ENCODE measurements at regions not wholly inside any gene's neighbourhood (a gene's known extent, or its start where the extent isn't known, plus 50 kb on each side); places are given as distances from the start of the nearest gene placed in this dataset.
"Not testable (repeated sequence)": the region's sequence is repeated elsewhere in the genome, so short reads cannot be mapped to it uniquely, and the experiment has no call there.

DNA sequence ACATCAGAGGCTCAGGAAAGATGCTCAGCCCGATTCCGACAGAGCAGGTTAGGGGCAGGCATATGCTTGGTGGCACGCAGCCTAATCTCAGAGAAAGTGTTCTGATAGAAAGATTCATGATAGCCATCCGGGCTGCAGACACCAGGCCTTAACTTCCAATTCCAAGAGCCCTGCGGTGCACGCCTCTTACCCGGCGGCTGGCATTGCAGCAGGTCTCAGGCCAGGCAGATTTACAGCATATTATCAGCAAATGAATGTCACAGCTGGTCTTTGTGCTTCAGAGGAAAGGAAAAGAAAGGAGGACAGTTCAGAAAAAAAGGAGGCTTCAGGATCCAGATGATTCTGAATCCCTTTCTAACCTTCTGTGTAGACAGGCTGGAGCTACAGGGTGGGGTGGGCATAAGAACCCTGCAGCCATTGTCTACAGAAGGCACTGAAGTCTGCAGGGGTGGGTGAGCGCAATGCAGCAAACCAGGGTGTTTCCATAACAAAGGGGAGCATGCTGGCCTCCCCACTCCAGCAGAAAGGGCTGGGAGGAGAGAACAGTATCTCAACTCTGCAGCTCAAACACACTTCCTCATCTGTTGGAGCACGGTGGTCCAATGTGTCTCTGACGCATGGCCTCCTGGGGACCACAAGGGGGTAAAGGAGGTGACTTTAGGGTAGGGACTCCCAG lies 277.4 kb upstream of the XYLT1 start:
- DNase-seq (ENCODE audit: low read depth), result no peak

DNA sequence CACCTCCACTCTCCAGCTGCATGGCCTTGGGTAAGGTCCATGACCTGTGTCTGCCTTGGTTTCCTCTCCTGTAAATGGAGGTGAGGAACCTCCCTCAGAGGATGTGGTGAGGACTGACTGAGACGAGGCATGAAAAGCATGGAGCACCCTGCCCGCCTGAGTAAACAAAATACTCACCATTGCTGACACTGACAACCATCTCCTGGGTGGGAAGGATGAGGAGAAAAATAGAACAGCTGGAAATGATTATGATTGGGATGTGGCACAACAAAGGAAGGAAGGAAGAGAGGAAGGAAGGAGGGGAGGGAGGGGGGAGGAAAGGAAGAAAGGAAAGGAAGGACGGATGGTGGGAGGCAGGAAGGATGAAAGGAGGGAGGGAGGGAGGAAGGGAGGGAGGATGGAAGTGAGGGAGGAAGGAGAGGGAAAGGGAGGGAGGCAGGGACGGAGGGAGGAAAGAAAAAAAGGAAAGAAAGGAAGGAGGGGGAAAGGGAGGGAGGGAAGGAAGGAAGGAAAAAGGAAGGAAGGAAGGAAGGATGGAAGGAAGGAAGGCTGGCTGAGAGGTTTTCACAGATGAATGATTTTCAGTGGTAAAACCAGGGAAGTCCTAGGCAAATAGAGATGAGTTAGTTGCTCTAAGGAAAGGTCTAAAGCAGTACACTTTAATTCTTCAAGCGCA lies 276.5 kb upstream of the XYLT1 start:
- no peak for DNase-seq (ENCODE audit: low read depth)

GRCh38 chr16:17744921-17745572 lies 274.3 kb upstream of the XYLT1 start:
- no peak for DNase-seq (ENCODE audit: low read depth)

DNA sequence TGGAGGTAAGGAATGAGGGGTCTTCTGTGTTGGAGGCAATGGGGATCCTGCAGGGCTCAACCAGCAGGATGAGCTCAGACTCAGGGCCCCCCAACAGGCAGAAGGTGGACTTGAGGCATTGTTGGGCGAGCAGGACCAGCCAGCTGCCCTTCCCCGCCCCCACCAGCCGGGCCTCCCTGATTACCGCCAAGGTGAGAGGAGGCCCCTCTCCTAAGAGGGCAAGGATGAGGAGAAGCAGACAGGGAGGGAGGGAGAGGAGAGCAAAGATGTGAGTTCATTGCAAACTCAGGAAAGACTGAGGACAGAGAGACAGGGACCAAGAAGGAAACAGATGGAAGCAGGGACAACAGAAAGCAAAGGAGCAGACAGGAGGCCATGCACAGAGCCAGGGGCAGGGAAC lies 272.8 kb upstream of the XYLT1 start:
- DNase-seq (ENCODE audit: low read depth), result no peak

DNA sequence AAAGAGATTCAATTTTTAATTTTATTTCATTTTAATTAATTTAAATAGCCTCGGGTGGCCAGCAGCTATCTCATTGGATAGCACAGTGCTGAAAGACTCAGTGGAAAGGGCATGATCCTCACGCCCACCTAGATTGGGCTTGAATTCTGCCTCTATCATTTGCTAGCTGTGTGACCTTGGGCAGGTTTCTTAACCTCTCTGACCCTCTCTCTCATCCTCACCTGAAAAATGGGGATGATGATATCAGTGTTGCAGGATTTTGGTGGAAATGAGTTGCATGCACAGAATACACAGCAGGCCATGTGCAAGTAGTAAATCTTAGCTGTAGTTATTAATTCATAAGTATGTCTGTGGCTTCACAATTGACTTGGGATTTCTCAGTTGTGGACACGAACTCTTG lies 272.4 kb upstream of the XYLT1 start:
- no peak for DNase-seq (ENCODE audit: low read depth)

- DNase-seq (ENCODE audit: low read depth), result not testable (repeated sequence)
Measured at GRCh38 chr16:17735099-17735498, 264.3 kb upstream of the XYLT1 start.

DNA sequence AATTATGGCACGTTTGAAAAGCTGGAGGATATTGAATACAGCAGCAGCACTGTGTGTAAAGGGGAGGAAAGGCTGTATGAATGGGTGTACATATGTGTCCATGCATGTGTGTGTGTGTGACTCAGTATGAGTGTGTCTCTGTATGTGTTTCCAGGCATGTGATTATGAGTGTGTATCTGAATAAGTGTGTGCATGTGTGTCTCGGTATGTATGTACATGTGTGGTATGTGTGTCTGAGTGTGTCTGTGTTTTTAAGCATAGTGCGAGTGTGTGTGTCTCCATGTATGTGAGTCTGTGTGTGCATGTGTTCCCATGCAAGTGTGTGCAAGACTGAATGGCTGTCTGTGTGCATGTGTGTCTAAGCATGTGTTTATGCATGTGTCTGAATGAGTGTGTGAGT lies 259.1 kb upstream of the XYLT1 start:
- DNase-seq (ENCODE audit: low read depth), result no peak

- no peak for DNase-seq (ENCODE audit: low read depth)
Measured at GRCh38 chr16:17728196-17728595, 257.4 kb upstream of the XYLT1 start.

DNA sequence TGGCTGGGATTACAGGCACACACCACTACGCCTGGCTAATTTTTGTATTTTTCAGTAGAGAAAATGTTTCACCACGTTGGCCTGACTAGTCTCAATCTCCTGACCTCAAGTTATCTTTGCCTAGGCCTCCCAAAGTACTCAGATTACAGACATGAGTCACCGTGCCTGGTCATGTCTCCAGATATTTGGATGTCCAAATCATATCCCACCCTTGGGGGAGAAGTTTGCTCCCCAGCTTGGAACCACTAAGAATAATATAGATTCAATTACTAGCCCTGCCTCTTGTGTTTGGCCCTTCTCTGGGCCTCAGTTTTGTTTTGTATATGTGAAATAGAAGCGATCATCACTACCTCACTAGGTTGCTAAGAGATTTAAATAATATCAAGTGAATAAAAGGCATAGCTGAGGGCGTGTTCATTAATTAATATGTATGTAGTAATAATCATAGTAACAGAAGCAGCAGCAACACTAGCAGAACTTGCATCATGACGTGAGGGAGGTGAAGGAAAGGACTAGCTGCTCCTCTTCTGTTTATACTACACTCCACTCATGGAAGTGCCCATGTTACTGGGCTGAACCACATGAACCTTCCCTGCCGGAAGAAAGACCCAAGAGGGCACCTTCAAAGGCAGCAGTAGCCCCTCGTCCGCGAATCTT lies 253.6 kb upstream of the XYLT1 start:
- no peak for DNase-seq (ENCODE audit: low read depth)

DNA sequence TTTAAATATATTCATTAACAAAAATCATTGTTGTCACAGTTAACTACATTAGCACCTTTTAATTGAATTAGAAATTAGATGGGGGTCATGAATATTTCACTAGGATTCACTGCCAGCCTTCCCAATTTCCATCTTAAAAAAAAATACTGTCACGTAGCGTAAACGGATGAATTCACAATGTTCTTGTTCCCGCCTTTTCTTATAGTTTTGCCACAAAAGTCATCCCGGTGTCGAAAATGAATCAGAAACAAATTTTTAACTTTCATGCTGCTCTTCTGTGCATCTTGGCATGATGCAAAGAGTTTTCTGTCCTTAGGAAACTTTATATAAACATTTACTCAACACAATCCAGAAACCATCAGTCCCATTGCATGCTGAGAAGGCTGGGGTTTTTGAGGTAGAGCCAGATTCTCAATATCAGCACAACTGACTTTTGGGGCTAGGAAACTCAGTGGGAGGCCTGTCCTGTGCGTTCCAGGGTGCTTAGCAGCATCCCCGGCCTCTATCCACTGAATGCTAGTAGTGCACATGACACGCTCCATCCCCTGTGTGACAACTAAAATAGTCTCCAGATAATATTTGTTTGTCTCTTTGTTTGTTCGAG lies 252.9 kb upstream of the XYLT1 start:
- DNase-seq (ENCODE audit: low read depth), result no peak

DNA sequence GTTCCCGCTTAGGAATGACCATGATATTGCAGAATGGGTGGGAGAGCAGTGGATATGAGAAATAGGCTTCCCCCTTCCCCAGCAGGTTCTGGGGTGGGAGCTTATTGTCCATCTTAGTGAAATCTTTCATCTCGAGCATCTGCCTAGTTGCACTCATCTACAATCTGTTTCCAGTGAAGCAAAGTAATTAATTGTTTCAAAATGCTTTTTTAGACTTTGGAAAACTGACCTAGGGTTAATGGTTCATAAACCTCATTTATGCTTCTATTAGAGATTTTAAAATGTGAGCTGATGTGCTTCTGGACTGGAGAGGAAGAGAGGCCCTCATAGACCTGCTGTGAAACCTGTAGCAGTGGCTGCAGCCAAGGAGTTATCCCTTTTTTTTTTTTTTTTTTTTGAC lies 247.7 kb upstream of the XYLT1 start:
- DNase-seq (ENCODE audit: low read depth), result no peak

GRCh38 chr16:17705847-17706246 lies 235.1 kb upstream of the XYLT1 start:
- DNase-seq (ENCODE audit: low read depth), result no peak

DNA sequence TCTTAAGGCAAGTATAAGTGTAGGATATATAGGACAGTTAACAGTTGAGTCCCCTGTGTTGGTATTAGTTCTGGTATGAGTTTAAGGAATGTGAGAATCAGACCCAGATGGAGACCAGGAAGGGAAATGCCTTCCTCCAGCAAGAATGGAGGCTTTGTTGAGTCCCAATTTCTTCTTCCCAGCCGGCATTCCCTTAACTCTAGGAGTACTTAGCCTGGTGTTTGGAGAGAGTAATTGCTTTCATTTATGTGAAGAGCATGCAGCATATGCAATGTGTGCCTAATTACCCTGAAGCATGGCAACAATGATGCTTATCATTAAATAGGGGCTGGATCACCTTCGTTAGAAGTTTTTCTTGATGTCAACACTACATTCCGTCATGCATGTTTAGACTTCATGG lies 225.9 kb upstream of the XYLT1 start:
- no peak for DNase-seq (ENCODE audit: low read depth)

DNA sequence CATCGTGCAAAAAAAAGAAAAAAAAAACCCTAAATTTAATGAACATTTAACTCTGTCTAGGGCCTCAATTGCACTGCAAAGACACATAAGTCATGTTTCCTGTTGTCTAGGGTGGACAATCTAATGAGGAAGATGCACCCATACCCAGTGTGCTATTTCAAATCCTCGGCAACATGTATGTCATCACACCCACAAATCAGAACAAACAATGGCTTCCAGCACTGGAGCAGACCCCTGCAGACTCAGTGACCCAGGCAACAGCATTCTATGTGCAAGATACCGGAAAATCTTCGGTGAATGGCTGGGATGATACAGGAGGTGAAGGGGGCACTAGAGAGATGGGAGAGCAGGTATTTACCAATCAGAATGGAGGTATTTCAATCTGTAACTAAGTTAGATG lies 221.7 kb upstream of the XYLT1 start:
- no peak for DNase-seq (ENCODE audit: low read depth)

- no peak for DNase-seq (ENCODE audit: low read depth)
Measured at GRCh38 chr16:17691899-17692176, 221.1 kb upstream of the XYLT1 start.

DNA sequence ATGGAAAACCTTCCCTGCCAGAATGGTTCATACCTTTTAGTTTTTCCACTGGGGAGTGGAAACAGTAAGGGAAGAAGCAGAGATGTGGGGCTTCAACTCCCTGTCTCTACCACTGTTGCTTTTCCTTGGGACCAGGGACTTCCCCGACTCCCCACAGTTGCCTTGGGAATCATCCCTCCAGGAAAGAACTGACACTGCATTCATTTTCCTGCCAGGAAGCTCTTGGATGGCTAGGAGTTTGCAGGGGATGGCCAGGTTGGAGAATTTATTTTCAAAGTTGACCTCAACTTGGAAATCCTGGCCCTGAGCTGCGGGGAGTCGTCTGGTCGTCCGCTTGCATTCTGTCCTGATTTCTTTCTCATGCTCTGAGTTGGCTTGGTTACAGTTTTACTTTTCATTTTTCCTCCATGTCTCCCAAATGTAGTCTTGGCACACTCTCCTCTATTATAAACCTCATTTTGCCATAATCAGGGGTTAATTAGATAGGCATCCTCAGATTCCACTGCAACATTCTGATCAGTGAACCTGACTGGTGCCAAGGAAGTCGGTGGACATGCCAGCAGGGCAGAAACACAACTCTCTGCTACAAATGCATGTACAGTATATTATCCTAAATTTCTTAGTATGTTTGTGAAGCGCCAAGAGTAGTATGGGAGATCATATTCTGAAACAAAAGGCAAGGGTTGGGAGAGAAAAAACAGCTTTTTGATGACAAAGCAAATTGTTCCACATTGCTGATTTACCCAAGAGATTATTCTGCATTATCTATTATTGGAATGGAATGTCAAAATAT lies 220.5 kb upstream of the XYLT1 start:
- no peak for DNase-seq (ENCODE audit: low read depth)

DNA sequence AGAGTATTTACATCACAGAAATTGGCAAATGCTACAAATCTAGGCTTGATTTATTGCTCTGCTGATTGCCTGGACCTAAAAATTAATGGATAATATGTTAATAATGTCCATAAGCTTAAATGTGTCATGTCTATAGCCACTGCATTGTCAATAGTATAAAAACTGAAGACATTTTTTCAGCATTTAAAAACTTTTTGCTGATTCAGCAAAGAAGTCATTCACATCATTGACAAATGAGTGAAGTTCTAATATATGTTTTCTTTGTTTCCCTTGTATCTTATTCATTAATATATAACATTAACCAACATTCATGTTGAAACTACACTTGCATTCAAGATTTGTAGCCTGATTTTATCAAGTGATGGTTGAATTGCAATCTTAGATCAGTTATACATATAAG lies 214.7 kb upstream of the XYLT1 start:
- no peak for DNase-seq (ENCODE audit: low read depth)

DNA sequence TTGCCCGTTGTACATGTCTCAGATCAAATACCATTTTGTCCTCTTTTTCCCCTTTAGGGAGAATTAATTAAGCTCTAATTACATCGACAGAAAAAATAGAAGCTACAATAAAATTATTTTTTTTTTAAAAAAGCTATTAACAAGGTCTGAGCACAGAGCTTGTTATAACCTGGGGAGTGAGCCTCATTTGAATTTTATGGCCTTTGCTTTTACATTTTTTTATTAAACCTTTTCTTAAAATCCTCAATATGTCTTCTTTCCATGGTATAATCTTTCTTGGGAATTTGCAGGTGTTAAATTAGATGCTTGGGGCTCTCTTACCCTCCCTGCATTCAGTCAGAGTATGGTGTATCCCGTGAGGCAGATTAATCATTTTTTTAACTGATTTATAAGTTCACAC lies 212.5 kb upstream of the XYLT1 start:
- no peak for DNase-seq (ENCODE audit: low read depth)

DNA sequence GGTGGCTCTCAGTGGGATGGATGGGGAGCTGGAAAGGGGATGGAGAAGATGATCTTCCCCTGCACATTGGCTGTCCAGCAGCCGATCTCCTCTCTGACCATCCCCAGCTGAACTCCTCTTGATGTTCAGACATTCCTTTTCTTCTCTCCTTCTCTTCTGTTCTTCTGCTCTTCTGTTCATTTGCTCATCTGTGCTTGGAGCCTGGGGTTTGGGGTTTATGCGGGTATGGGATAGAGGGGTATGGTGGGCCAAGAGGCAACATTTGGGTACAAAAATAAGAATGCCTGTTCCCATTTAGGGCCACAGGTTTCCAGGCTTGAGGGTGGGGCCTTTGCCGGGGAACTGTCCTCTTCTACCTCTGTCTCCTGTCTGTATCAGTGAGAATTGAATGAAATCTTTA lies 205.4 kb upstream of the XYLT1 start:
- no peak for DNase-seq (ENCODE audit: low read depth)

DNA sequence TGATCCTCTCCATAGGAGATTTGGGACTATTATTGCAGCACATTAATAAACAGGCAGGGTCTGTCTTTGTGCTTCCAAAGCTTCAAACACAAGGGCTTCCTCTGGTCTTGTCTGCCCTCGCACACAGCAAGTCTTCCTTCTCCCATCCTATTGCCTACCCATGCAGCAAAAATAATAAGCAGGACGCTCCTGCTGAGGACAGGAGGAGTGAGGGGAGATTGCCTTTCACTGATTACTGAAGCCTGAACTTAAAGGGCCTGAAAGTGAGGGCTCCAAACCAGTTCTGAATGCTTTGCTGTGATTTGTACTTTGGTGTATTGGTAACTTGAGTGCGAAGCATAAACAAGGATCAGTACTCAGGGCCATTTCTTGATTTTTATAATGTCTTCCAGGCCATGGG lies 197.6 kb upstream of the XYLT1 start:
- DNase-seq (ENCODE audit: low read depth), result no peak

- no peak for DNase-seq (ENCODE audit: low read depth)
Measured at GRCh38 chr16:17666293-17666692, 195.5 kb upstream of the XYLT1 start.

DNA sequence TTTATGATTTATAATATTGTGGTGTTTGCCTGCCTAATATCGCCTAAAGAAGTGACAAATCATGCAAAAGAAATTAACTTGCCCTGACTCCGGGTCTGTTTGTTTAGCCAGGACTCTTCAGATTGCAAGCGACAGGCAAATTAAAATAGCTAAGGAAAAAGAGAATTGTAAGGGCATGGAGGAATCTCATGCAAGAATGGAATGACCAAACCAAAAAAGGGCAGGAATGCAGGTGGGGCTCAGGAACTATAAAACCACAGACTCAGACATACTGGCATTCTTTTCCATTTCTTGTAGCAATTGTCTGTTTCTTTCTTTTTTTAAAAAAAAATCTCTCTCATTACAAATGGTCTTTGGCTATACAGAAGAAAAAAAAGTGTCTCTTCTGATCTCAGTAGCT lies 188.1 kb upstream of the XYLT1 start:
- DNase-seq (ENCODE audit: low read depth), result no peak
